Ovary (tissue), 7 donors: ENCODE measurements at regions not wholly inside any gene's neighbourhood (a gene's known extent, or its start where the extent isn't known, plus 50 kb on each side); places are given as distances from the start of the nearest gene placed in this dataset.

ENCODE experiments used
- DNase-seq, 5 donors: peaks; one replicate each; pipeline ENCODE4 v3.0.0-alpha.2; 2019 to 2020
- H3K27ac ChIP-seq, 2 donors: fragments of 200-600 bp; one replicate each; pipeline versions ENCODE4 v1.5.1 to v1.8.0; 2019 to 2022
- H3K27me3 ChIP-seq: fragments of 200-600 bp; one replicate; pipeline ENCODE4 v1.8.0; 2022
- H3K36me3 ChIP-seq: fragments of 200-600 bp; sonication (generic); one replicate; pipeline ENCODE4 v1.5.1; 2019
- H3K4me1 ChIP-seq: one replicate; pipeline ENCODE4 v1.8.1; 2013; ENCODE audit warnings: mild to moderate bottlenecking, moderate library complexity; ENCODE audit not compliant: insufficient read depth
- H3K4me3 ChIP-seq: fragments of 200-600 bp; sonication (generic); one replicate; pipeline ENCODE4 v1.5.1; 2017
- H3K9me3 ChIP-seq, 2 donors: fragments of 200-600 bp in 1 of 2; sonication (generic) in 1 of 2; one replicate each; pipeline versions ENCODE4 v1.5.1 to v1.8.1; 2013 to 2019; ENCODE audit warnings: mild to moderate bottlenecking in 1 of 2, moderate library complexity in 1 of 2
- EP300 ChIP-seq: sonication (generic); formaldehyde crosslinking; IDR thresholded peaks from one replicate; pipeline ENCODE4 v1.6.1; 2017; ENCODE audit warnings: antibody characterized with exemption
- POLR2A ChIP-seq: fragments of 450-650 bp; IDR thresholded peaks from one replicate; pipeline ENCODE4 v1.6.1; 2017; ENCODE audit warnings: antibody characterized with exemption, mild to moderate bottlenecking, moderate library complexity
- WGBS, 3 donors: extraction: QIAGEN DNeasy Blood & Tissue Kit in 1 of 3; methylation state at CpG; one replicate each; pipeline versions ENCODE4 v1.1.5 to v1.1.7; 2013 to 2017; 5-methylcytosine and 5-hydroxymethylcytosine counted together
- intact Hi-C, 4 donors: fragments of 100-400 bp; cut with DNase I; formaldehyde crosslinking; loops; one replicate each; pipeline versions ENCODE4 v1.11.0 to v1.15.1; 2022 to 2023
- TF ChIP-seq, protein P1 (sequence below), 3 donors: fragments of 450-650 bp in 2 of 3; fragments of 200-600 bp in 1 of 3; IDR thresholded peaks; one replicate each; pipeline versions ENCODE4 v1.5.1 to v1.8.0; 2016 to 2022; ENCODE audit warnings: antibody characterized with exemption in 3 of 3, mild to moderate bottlenecking in 1 of 3
- donor health status: DM: no; HTN: no; CAD: no; lungs with moderate emphysema.
- donor health status: DM: no; HTN: no; CAD: no.
- donor health status: Bipolar disorder and iron deficiency.
- donor health status: DM: no; HTN: no; CAD: no.
- donor health status: DM: yes; HTN: yes; CAD: no.

DNA sequence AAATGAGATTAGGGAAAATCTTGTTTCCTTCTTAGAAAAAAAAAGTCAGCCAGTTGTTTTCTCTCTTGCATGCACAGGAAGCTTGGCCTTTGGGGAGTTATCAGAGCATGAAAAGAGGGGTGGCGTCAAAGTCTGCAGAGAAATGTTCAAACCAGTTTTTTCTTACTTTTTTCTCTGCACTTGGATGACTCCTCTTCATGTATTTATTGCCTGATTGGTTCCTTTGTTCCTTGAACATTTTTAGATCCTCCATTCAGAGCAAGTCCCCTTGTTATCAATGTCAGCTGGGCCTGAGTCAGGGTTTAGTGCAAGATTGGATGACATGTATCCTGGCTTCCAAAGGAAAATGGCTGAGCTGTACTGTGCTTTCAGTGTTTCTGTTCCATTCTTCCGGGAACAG is 392.6 kb upstream of the BRINP1 start:
- Histone ChIP-seq H3K36me3 (no peaks in the 10 kb centered on the region), H3K4me1 (no peaks in the 10 kb centered on the region), H3K4me3 (no peak overlapping the region), H3K27me3 (no peaks in the 10 kb centered on the region), H3K9me3 (no peaks in the 10 kb centered on the region), H3K27ac (no peak overlapping the region)
- TF ChIP-seq, protein P1, sequence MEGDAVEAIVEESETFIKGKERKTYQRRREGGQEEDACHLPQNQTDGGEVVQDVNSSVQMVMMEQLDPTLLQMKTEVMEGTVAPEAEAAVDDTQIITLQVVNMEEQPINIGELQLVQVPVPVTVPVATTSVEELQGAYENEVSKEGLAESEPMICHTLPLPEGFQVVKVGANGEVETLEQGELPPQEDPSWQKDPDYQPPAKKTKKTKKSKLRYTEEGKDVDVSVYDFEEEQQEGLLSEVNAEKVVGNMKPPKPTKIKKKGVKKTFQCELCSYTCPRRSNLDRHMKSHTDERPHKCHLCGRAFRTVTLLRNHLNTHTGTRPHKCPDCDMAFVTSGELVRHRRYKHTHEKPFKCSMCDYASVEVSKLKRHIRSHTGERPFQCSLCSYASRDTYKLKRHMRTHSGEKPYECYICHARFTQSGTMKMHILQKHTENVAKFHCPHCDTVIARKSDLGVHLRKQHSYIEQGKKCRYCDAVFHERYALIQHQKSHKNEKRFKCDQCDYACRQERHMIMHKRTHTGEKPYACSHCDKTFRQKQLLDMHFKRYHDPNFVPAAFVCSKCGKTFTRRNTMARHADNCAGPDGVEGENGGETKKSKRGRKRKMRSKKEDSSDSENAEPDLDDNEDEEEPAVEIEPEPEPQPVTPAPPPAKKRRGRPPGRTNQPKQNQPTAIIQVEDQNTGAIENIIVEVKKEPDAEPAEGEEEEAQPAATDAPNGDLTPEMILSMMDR (IDR thresholded peaks at IDR 0.05), result no peak
- no peak for TF ChIP-seq POLR2A
- TF ChIP-seq EP300, result no peak
- DNase-seq, result no peak
- intact Hi-C loops, result no loop called here
- WGBS, 3 donors, result 61 to 77% (median 68%) methylated on average over 2 of the region's 2 CpGs

DNA sequence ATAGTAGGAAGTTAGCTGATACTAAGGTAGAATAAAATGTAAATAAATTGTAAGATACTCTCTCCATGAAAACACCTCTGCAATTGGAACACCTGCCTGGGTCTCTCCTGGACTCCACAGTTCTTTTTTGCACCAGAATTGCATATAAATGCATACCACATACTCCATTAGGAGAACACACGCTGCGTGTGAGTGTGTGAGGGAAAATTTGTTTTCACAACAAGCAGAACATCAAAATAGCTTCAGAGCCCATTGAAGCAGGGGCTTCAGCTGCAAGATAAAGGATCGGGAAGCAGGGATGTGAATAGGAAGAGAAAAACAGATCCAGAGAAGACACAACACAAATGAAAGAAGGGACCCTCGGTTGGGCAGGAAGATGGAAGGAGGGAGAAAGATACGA is 389.8 kb upstream of the BRINP1 start:
- Histone ChIP-seq H3K27ac (no peak overlapping the region), H3K27me3 (no peaks in the 10 kb centered on the region), H3K36me3 (no peaks in the 10 kb centered on the region), H3K4me3 (no peak overlapping the region), H3K4me1 (no peaks in the 10 kb centered on the region), H3K9me3 (no peaks in the 10 kb centered on the region)
- TF ChIP-seq, protein P1 (IDR thresholded peaks at IDR 0.05), result no peak
- TF ChIP-seq POLR2A (no peak), EP300 (no peak)
- intact Hi-C loops, result no loop called here
- no peak for DNase-seq
- WGBS, 3 donors, result 20 to 29% (median 26%) methylated on average over 5 of the region's 5 CpGs

DNA sequence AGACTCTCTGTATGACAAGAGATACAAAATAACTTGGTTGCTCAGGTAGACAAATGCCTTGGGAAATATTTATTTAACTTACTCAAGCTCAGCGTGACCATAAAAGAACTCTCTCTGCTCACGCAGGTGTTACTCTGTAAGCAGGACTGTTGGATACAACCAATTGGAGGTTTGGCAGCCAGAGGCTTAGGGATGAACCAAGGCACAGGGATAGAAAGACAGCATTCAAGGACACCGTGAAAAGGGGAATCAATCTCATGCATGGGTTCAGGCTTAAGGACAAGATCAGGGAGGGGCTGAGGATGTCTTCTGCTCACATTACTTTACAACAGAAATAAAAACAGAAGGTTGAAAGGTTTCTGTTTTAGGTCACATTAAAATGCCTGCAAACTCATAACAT is 389.0 kb upstream of the BRINP1 start:
- no peaks in the 10 kb centered on the region for H3K27me3 ChIP-seq
- no peak for DNase-seq
- no peak overlapping the region for H3K4me3 ChIP-seq
- no peaks in the 10 kb centered on the region for H3K9me3 ChIP-seq
- intact Hi-C loops, result no loop called here
- H3K4me1 ChIP-seq, result no peaks in the 10 kb centered on the region
- WGBS, 3 donors, result 11 to 26% (median 21%) methylated on average over 3 of the region's 3 CpGs
- H3K36me3 ChIP-seq, result no peaks in the 10 kb centered on the region
- no peak for TF ChIP-seq EP300
- TF ChIP-seq, protein P1 (IDR thresholded peaks at IDR 0.05), result no peak
- no peak for TF ChIP-seq POLR2A
- no peak overlapping the region for H3K27ac ChIP-seq

DNA sequence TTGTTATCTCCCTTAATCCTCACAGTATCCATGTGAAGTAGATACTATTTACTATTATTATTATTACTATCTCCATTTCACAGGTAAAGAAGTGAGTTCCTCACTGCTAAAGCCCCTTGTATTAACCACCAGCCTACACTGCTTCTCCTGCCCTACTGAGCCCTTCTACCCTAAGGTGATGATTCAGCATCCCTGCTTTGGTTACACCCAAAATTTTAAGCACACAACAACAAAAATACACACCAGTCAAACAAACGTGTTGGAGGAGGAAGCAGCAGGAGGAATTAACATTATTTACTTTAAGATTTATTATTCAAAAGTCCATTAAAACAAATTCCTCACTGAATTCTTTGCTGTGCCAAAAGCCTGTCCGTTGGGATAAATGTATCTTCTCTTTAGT is 370.2 kb upstream of the BRINP1 start:
- Histone ChIP-seq H3K27ac (no peak overlapping the region), H3K4me1 (no peaks in the 10 kb centered on the region), H3K9me3 (no peaks in the 10 kb centered on the region), H3K36me3 (no peaks in the 10 kb centered on the region), H3K27me3 (no peaks in the 10 kb centered on the region), H3K4me3 (no peak overlapping the region)
- intact Hi-C loops, result no loop called here
- no peak for DNase-seq
- 9 to 24% (median 15%) methylated on average over 2 of the region's 2 CpGs for WGBS, 3 donors
- TF ChIP-seq EP300 (no peak), POLR2A (no peak)

DNA sequence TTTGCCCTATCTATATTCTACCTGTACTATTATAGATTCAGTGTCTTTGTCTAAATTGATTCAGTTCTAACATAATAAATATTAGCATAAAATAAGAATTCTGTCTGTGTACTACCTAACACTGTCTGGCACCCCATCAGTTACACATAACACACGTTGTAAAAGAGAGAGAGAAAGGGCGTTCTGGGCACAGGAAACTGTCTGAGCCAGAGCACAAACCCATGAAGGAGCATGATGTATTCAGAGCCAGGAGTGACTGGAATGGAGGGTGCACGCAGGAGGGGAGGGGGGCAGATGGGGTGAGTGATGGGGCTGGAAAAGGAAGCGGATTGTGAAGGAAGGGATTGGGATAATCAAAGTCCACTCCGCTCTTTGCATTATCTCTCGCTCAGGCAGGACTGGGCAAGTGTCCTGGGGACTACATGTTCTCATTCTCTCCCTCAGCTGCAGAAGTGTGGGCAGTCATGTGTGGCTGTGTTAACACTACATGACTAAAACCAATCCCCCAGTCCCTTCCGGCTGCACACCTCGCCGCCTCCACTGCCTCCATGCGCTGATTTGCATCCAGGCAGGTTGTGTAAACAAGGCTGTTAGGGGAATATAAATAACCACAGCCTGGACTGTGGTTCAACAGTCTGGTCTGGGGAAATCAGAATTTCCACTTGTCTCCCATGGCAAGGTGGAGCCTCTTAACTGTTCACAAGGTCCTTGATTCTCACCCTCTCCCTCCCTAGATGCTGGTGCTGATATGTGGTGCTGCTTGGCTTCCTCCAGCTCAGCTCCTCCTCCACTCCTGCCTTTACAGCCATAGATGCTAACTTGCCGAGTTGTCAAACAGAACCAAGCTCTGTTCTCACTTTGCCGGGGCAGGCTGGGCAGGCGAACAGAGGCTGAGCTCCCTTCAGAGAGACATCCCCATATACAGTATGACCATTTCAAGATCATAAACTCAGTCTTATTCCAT is 367.5 kb upstream of the BRINP1 start:
- no peak overlapping the region for H3K27ac ChIP-seq
- no peaks in the 10 kb centered on the region for H3K9me3 ChIP-seq
- H3K27me3 ChIP-seq, result no peaks in the 10 kb centered on the region
- intact Hi-C loops, result no loop called here
- H3K4me1 ChIP-seq, result no peaks in the 10 kb centered on the region
- TF ChIP-seq, protein P1 (IDR thresholded peaks at IDR 0.05), result no peak
- TF ChIP-seq POLR2A, result no peak
- TF ChIP-seq EP300, result no peak
- DNase-seq, result no peak
- no peaks in the 10 kb centered on the region for H3K36me3 ChIP-seq
- 35 to 44% (median 40%) methylated on average over 13 of the region's 13 CpGs for WGBS, 3 donors
- no peak overlapping the region for H3K4me3 ChIP-seq
